GM21825 (cell line): ENCODE measurements at regions not wholly inside any gene's neighbourhood (a gene's known extent, or its start where the extent isn't known, plus 50 kb on each side); places are given as distances from the start of the nearest gene placed in this dataset.
"Not testable (repeated sequence)": the region's sequence is repeated elsewhere in the genome, so short reads cannot be mapped to it uniquely, and the experiment has no call there.

Experiments
- ATAC-seq: cut with Tn5 transposase; IDR thresholded peaks from one replicate; pipeline ENCODE4 v1.9.1; 2021; ENCODE audit warnings: mild to moderate bottlenecking, moderate library complexity; ENCODE audit not compliant: unreplicated experiment

- ATAC-seq: no peak
Observed at GRCh38 chr7:94173436-94173835, 169.3 kb upstream of the BET1 start.

- ATAC-seq: no peak
Observed at GRCh38 chr7:94174375-94174774, 170.2 kb upstream of the BET1 start.

GRCh38 chr7:94174956-94175355, 170.8 kb upstream of the BET1 start:
- ATAC-seq: no peak

GRCh38 chr7:94176694-94177200, 172.6 kb upstream of the BET1 start:
- ATAC-seq: no peak

GRCh38 chr7:94177441-94177840, 173.3 kb upstream of the BET1 start:
- ATAC-seq: no peak

- ATAC-seq: peak; percentile 97
Observed at GRCh38 chr7:94178230-94178629, 174.1 kb upstream of the BET1 start.

GRCh38 chr7:94179466-94179865, 175.3 kb upstream of the BET1 start:
- no peak for ATAC-seq

- no peak for ATAC-seq
Observed at GRCh38 chr7:94182066-94182465, 177.9 kb upstream of the BET1 start.

- no peak for ATAC-seq
Observed at GRCh38 chr7:94182721-94183120, 178.6 kb upstream of the BET1 start.

- ATAC-seq: no peak
Observed at GRCh38 chr7:94183289-94183749, 179.2 kb upstream of the BET1 start.

- ATAC-seq: no peak
Observed at GRCh38 chr7:94183891-94184290, 179.7 kb upstream of the BET1 start.

- ATAC-seq: no peak
Observed at GRCh38 chr7:94188350-94188749, 184.2 kb upstream of the BET1 start.

- ATAC-seq: no peak
Observed at GRCh38 chr7:94190599-94191061, 186.5 kb upstream of the BET1 start.

GRCh38 chr7:94194426-94194825, 190.3 kb upstream of the BET1 start:
- ATAC-seq: not testable (repeated sequence)

GRCh38 chr7:94195201-94195600, 191.0 kb upstream of the BET1 start:
- no peak for ATAC-seq

- no peak for ATAC-seq
Observed at GRCh38 chr7:94195813-94196212, 191.7 kb upstream of the BET1 start.

GRCh38 chr7:94205529-94205928, 189.2 kb upstream of the COL1A2 start:
- no peak for ATAC-seq

GRCh38 chr7:94206295-94206694, 188.4 kb upstream of the COL1A2 start:
- no peak for ATAC-seq

- ATAC-seq: no peak
Observed at GRCh38 chr7:94212160-94212559, 182.5 kb upstream of the COL1A2 start.

- ATAC-seq: no peak
Observed at GRCh38 chr7:94216944-94217461, 177.7 kb upstream of the COL1A2 start.

- ATAC-seq: no peak
Observed at GRCh38 chr7:94217766-94218165, 176.9 kb upstream of the COL1A2 start.

GRCh38 chr7:94222516-94222915, 172.2 kb upstream of the COL1A2 start:
- no peak for ATAC-seq
